Neural cell (in vitro differentiated cells): ENCODE measurements at regions not wholly inside any gene's neighbourhood (a gene's known extent, or its start where the extent isn't known, plus 50 kb on each side); places are given as distances from the start of the nearest gene placed in this dataset.

ENCODE experiments used
- CTCF ChIP-seq: fragments of 450-650 bp; IDR thresholded peaks from 2 replicates; pipeline ENCODE4 v1.5.1; 2014; ENCODE audit warnings: antibody characterized with exemption, mild to moderate bottlenecking, moderate library complexity; ENCODE audit not compliant: poor library complexity, severe bottlenecking
- MXI1 ChIP-seq: fragments of 450-650 bp; conservative IDR thresholded peaks from 2 replicates; pipeline ENCODE4 v1.6.1; 2014; ENCODE audit warnings: antibody characterized with exemption, mild to moderate bottlenecking; ENCODE audit not compliant: poor library complexity, severe bottlenecking
- TF ChIP-seq, protein P1 (sequence below): IDR thresholded peaks from 2 replicates; pipeline ENCODE4 v1.6.1; 2012; ENCODE audit warnings: borderline replicate concordance

GRCh38 chr13:104074326-104074725, 1008.1 kb upstream of the SLC10A2 start:
- TF ChIP-seq, protein P1, sequence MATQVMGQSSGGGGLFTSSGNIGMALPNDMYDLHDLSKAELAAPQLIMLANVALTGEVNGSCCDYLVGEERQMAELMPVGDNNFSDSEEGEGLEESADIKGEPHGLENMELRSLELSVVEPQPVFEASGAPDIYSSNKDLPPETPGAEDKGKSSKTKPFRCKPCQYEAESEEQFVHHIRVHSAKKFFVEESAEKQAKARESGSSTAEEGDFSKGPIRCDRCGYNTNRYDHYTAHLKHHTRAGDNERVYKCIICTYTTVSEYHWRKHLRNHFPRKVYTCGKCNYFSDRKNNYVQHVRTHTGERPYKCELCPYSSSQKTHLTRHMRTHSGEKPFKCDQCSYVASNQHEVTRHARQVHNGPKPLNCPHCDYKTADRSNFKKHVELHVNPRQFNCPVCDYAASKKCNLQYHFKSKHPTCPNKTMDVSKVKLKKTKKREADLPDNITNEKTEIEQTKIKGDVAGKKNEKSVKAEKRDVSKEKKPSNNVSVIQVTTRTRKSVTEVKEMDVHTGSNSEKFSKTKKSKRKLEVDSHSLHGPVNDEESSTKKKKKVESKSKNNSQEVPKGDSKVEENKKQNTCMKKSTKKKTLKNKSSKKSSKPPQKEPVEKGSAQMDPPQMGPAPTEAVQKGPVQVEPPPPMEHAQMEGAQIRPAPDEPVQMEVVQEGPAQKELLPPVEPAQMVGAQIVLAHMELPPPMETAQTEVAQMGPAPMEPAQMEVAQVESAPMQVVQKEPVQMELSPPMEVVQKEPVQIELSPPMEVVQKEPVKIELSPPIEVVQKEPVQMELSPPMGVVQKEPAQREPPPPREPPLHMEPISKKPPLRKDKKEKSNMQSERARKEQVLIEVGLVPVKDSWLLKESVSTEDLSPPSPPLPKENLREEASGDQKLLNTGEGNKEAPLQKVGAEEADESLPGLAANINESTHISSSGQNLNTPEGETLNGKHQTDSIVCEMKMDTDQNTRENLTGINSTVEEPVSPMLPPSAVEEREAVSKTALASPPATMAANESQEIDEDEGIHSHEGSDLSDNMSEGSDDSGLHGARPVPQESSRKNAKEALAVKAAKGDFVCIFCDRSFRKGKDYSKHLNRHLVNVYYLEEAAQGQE = no peak
- TF ChIP-seq CTCF (no peak), MXI1 (no peak)
